HG03103 (cell line): ENCODE measurements at regions not wholly inside any gene's neighbourhood (a gene's known extent, or its start where the extent isn't known, plus 50 kb on each side); places are given as distances from the start of the nearest gene placed in this dataset.

Experiments
- ATAC-seq: cut with Tn5 transposase; IDR thresholded peaks from one replicate; pipeline ENCODE4 v1.9.1; 2021; ENCODE audit warnings: low read depth; ENCODE audit not compliant: unreplicated experiment

DNA sequence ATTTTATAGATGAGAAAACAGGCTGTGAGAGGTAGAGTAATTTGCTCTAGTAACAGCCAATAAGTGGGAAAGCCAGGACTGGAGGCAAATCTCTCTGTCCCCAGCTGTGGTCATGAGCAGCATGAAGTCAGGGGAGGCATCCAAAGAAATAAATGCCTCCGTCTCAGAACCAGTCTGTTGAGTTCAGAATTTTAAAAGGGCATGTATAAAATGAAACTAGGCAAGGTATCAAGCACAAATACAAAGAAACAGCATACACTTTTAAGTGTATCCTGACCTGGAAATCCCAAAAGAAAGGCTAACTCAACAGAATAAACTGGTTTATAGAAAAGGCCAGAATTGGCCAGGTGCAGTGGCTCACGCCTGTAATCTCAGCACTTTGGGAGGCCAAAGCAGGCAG lies 120.0 kb upstream of the B3GALT2 start:
- no peak for ATAC-seq
